ENCODE measurements at regions not wholly inside any gene's neighbourhood (a gene's known extent, or its start where the extent isn't known, plus 50 kb on each side); places are given as distances from the start of the nearest gene placed in this dataset.
"Not testable (repeated sequence)": the region's sequence is repeated elsewhere in the genome, so short reads cannot be mapped to it uniquely, and the experiment has no call there.

DNA sequence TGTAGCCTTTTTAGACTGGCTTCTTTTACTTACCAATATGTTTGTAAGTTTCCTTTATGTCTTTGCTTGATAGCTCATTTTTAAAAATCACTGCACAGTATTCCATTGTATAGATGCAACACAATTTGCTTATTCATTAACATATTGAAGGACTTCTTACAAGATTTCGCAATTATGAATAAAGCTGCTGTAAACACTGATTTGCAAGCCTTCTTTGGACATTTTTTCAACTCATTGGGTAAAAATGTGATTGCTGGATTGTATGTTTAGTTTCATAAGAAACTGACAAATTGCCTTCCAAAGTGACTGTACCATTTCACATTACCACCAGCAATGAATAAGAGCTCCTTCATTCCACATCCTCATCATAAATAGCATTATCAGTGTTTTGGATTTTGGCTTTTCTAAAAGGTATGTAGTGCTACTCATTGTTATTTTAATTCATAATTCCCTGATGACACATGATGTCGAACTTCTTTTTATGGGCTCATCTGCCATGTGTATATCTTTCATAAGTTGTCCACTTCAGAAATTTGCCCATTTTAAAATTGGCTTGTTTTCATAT lies 80.7 kb downstream of the TFAP2B start:
- Histone ChIP-seq H3K27me3 (no peaks in the 10 kb centered on the region), H3K36me3 (no peaks in the 10 kb centered on the region), H3K9me3 (no peaks in the 10 kb centered on the region), H3K4me3 (no peak overlapping the region), H3K27ac (no peak overlapping the region), H3K4me1 (no peaks in the 10 kb centered on the region)
- intact Hi-C loops (cut with DNase I), result no loop called here
- WGBS, 2 donors, result 84 to 85% methylated on average over 2 of the region's 2 CpGs
- TF ChIP-seq, protein P1, sequence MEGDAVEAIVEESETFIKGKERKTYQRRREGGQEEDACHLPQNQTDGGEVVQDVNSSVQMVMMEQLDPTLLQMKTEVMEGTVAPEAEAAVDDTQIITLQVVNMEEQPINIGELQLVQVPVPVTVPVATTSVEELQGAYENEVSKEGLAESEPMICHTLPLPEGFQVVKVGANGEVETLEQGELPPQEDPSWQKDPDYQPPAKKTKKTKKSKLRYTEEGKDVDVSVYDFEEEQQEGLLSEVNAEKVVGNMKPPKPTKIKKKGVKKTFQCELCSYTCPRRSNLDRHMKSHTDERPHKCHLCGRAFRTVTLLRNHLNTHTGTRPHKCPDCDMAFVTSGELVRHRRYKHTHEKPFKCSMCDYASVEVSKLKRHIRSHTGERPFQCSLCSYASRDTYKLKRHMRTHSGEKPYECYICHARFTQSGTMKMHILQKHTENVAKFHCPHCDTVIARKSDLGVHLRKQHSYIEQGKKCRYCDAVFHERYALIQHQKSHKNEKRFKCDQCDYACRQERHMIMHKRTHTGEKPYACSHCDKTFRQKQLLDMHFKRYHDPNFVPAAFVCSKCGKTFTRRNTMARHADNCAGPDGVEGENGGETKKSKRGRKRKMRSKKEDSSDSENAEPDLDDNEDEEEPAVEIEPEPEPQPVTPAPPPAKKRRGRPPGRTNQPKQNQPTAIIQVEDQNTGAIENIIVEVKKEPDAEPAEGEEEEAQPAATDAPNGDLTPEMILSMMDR (IDR thresholded peaks at IDR 0.05), result no peak
- TF ChIP-seq POLR2A (IDR thresholded peaks at IDR 0.05), result no peak
- DNase-seq, result no peak

DNA sequence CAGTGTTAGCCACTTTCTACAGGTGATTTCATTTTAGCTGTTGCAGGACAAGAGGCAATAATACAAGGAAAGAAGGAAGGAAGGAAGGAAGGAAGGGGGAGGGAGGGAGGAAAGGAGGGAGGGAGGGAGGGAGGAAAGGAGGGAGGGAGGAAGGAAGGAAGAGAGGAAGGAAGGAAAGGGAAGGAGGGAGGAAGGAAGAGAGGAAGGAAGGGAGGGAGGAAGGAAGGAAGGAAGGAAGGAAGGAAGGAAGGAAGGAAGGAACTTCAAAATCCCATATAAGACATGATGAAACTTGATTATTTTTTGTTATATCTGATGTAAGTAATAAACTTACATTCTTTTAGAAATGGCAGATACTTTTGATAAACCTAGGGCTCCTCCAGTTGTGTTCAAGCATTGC lies 83.6 kb downstream of the TFAP2B start:
- Histone ChIP-seq H3K4me1 (no peaks in the 10 kb centered on the region), H3K9me3 (no peaks in the 10 kb centered on the region), H3K27me3 (no peaks in the 10 kb centered on the region), H3K4me3 (no peak overlapping the region), H3K27ac (no peak overlapping the region), H3K36me3 (no peaks in the 10 kb centered on the region)
- DNase-seq, result no peak
- no peak for TF ChIP-seq POLR2A (IDR thresholded peaks at IDR 0.05)
- TF ChIP-seq, protein P1 (IDR thresholded peaks at IDR 0.05), result no peak
- intact Hi-C loops (cut with DNase I), result no loop called here

DNA sequence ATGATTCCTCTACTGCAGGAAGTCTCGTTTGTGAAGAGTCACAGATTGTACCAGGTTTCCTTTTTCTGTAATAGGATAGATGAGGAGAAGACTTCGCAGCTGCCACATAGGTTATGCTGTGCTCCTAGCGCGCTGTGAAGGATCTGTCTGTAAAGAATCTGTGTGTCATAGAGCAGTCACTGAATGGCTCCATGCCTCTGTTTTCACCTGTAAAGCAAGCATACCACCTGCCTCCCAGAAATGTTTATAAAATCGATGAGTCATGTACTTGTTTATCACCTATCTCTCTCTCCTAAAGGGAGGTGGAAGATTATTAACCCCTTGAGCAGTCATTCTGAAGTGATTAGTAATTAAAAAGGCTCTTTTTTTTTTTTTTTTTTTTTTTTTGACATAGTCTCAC lies 86.6 kb downstream of the TFAP2B start:
- H3K27ac ChIP-seq, result no peak overlapping the region
- H3K4me1 ChIP-seq, result no peaks in the 10 kb centered on the region
- no peaks in the 10 kb centered on the region for H3K9me3 ChIP-seq
- no peak overlapping the region for H3K4me3 ChIP-seq
- 38 to 58% methylated on average over 5 of the region's 5 CpGs for WGBS, 2 donors
- intact Hi-C loops (cut with DNase I), result no loop called here
- H3K36me3 ChIP-seq, result no peaks in the 10 kb centered on the region
- H3K27me3 ChIP-seq, result no peaks in the 10 kb centered on the region
- DNase-seq, result no peak
- TF ChIP-seq, protein P1 (IDR thresholded peaks at IDR 0.05), result no peak
- TF ChIP-seq POLR2A (IDR thresholded peaks at IDR 0.05), result no peak

DNA sequence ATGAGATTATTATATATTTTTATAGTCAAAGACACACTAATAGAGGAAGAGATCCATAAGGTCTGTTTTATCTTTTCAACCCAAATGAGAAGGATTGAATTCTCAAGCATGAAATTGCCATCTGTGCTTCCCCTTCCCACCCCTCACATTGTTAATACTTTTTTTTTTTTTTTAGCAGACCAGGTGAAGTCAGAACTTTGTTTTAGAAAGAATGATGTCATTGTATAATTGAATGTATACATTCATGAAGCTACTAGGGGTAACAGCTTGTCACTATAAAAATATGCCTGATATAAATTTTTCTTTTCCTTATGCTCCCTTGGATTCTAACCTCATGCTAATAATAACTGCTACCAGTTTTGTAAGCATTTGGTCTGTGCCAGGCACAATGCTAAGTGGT lies 88.9 kb downstream of the TFAP2B start:
- intact Hi-C loops (cut with DNase I), result no loop called here
- Histone ChIP-seq H3K9me3 (no peaks in the 10 kb centered on the region), H3K27ac (no peak overlapping the region), H3K4me1 (no peaks in the 10 kb centered on the region), H3K36me3 (no peaks in the 10 kb centered on the region), H3K27me3 (no peaks in the 10 kb centered on the region), H3K4me3 (no peak overlapping the region)
- no peak for DNase-seq
- TF ChIP-seq POLR2A (IDR thresholded peaks at IDR 0.05), result no peak
- TF ChIP-seq, protein P1 (IDR thresholded peaks at IDR 0.05), result no peak

DNA sequence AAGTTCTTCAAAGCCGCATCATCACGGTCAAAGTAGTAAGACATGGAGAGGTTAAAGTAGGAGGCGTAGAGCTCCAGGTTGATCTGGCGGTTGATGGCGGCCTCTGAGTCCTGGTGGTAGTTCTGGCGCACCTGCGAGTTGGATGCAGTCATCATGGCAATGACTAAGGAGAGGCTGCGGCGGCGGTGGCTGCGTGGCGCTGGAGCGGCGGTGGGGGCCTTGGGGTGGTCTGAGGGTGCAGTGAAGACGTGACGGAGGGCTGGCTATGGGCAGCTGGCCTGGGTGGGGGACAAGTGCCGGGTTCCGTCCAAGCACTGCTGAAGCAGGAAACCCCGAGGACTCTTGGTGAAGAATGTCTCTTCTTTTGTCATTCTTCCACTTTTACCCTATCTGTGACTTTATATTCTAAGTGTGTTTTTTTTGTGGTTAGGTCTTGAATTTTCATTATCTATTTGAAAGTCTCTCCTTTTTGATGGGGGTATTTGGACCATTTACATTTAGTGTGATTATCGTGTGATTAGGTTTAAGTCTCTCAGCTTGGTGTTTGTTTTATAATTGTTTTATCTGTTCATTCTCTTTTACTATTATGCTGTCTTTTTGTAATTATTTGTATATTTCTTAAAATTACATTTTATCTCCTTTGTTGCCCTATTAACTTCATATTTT lies 94.6 kb downstream of the TFAP2B start:
- Histone ChIP-seq H3K27ac (no peak overlapping the region), H3K4me1 (no peaks in the 10 kb centered on the region), H3K4me3 (no peak overlapping the region), H3K9me3 (peaks cover 0 to 6% (median 0%) of the 10 kb centered on the region in 3 donors), H3K27me3 (no peaks in the 10 kb centered on the region), H3K36me3 (no peaks in the 10 kb centered on the region)
- intact Hi-C loops (cut with DNase I), result no loop called here
- DNase-seq, result no peak
- TF ChIP-seq POLR2A (IDR thresholded peaks at IDR 0.05), result no peak
- TF ChIP-seq, protein P1 (IDR thresholded peaks at IDR 0.05), result no peak
- WGBS, 2 donors, result 95 to 97% methylated on average over 19 to 20 of the region's 20 CpGs

DNA sequence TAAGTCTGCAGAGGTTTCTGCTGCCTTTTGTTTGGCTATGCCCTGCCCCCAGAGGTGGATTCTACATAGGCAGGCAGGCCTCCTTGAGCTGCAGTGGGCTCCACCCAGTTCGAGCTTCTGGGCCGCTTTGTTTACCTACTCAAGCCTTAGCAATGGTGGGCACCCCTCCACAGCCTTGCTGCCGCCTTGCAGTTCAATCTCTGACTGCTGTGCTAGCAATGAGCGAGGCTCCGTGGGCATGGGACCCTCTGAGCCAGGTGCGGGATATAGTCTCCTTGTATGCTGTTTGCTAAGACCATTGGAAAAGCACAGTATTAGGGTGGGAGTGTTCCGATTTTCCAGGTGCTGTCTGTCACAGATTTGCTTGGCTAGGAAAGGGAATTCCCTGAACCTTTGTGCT lies 102.7 kb downstream of the TFAP2B start:
- H3K36me3 ChIP-seq; H3K27ac ChIP-seq; H3K27me3 ChIP-seq; H3K4me1 ChIP-seq; intact Hi-C loops (cut with DNase I); DNase-seq; H3K4me3 ChIP-seq: not testable (repeated sequence)
- peaks cover 0 to 18% (median 12%) of the 10 kb centered on the region in 3 donors for H3K9me3 ChIP-seq
- 79 to 91% methylated on average over 4 of the region's 7 CpGs for WGBS, 2 donors

All from esophagus squamous epithelium (tissue), 5 donors.